Activated T-cell treated with anti-CD3 and anti-CD28 coated beads, Interleukin-2, amount 50 U/mL, for 4 hours (primary cell): ENCODE measurements at regions not wholly inside any gene's neighbourhood (a gene's known extent, or its start where the extent isn't known, plus 50 kb on each side); places are given as distances from the start of the nearest gene placed in this dataset.
A peak's percentile ranks its signal among the peaks of the same experiment; 100 is the strongest.

Experiments
- ATAC-seq, 2 donors: fragments of 200-7000 bp; cut with Tn5 transposase; one replicate each; pipeline ENCODE4 v1.10.0; 2021
- DNase-seq: peaks from one replicate; pipeline ENCODE4 v3.0.0-alpha.2; 2020
- H3K27me3 Mint-ChIP-seq: one replicate; pipeline ENCODE4 v1.8.0; 2021; ENCODE audit warnings: low read depth, mixed read lengths
- H3K36me3 Mint-ChIP-seq: one replicate; pipeline ENCODE4 v1.8.0; 2022; ENCODE audit warnings: mixed read lengths; ENCODE audit not compliant: insufficient read depth
- H3K4me1 Mint-ChIP-seq: one replicate; pipeline ENCODE4 v1.8.0; 2021; ENCODE audit warnings: low read depth, mixed read lengths
- H3K4me3 Mint-ChIP-seq: one replicate; pipeline ENCODE4 v1.8.0; 2021; ENCODE audit warnings: mild to moderate bottlenecking, moderate library complexity, mixed read lengths
- H3K9me3 Mint-ChIP-seq: one replicate; pipeline ENCODE4 v1.8.0; 2021; ENCODE audit warnings: mixed read lengths

- H3K9me3 Mint-ChIP-seq: peaks cover 6% of the 10 kb centered on the region
- no peaks in the 10 kb centered on the region for H3K4me1 Mint-ChIP-seq
- DNase-seq (no peak), ATAC-seq (no peak)
- H3K4me3 Mint-ChIP-seq: no peak overlapping the region
- H3K36me3 Mint-ChIP-seq: no peaks in the 10 kb centered on the region
- no peaks in the 10 kb centered on the region for H3K27me3 Mint-ChIP-seq
Observed at GRCh38 chr4:89380980-89381379, 73.4 kb upstream of the GPRIN3 start.

- no peaks in the 10 kb centered on the region for H3K27me3 Mint-ChIP-seq
- H3K9me3 Mint-ChIP-seq: peaks cover 6% of the 10 kb centered on the region
- H3K36me3 Mint-ChIP-seq: no peaks in the 10 kb centered on the region
- no peaks in the 10 kb centered on the region for H3K4me1 Mint-ChIP-seq
- H3K4me3 Mint-ChIP-seq: no peak overlapping the region
- ATAC-seq: no peak
- DNase-seq: no peak
Observed at GRCh38 chr4:89379511-89380044, 72.0 kb upstream of the GPRIN3 start.

GRCh38 chr4:89373394-89373793 lies 65.8 kb upstream of the GPRIN3 start:
- no peaks in the 10 kb centered on the region for H3K36me3 Mint-ChIP-seq

GRCh38 chr4:89371614-89372013 lies 64.0 kb upstream of the GPRIN3 start:
- no peak for DNase-seq
- ATAC-seq: no peak
- H3K9me3 Mint-ChIP-seq: no peaks in the 10 kb centered on the region
- H3K27me3 Mint-ChIP-seq: no peaks in the 10 kb centered on the region
- H3K36me3 Mint-ChIP-seq: no peaks in the 10 kb centered on the region
- H3K4me3 Mint-ChIP-seq: no peak overlapping the region
- no peaks in the 10 kb centered on the region for H3K4me1 Mint-ChIP-seq

More at GRCh38 chr4:89373394-89373793, 65.8 kb upstream of the GPRIN3 start:
- ATAC-seq: no peak
- no peak overlapping the region for H3K4me3 Mint-ChIP-seq
- no peaks in the 10 kb centered on the region for H3K27me3 Mint-ChIP-seq
- no peaks in the 10 kb centered on the region for H3K4me1 Mint-ChIP-seq
- DNase-seq: no peak
- no peaks in the 10 kb centered on the region for H3K9me3 Mint-ChIP-seq

- peaks cover 5% of the 10 kb centered on the region for H3K4me1 Mint-ChIP-seq
- no peaks in the 10 kb centered on the region for H3K36me3 Mint-ChIP-seq
- DNase-seq (no peak), ATAC-seq (no peak)
- no peak overlapping the region for H3K4me3 Mint-ChIP-seq
- H3K27me3 Mint-ChIP-seq: no peaks in the 10 kb centered on the region
- no peaks in the 10 kb centered on the region for H3K9me3 Mint-ChIP-seq
Observed at GRCh38 chr4:89369581-89369980, 62.0 kb upstream of the GPRIN3 start.

GRCh38 chr4:89368861-89369260 lies 61.3 kb upstream of the GPRIN3 start:
- peaks cover 5% of the 10 kb centered on the region for H3K4me1 Mint-ChIP-seq
- DNase-seq (no peak), ATAC-seq (no peak)
- peaks cover 1% of the 10 kb centered on the region for H3K27me3 Mint-ChIP-seq
- H3K4me3 Mint-ChIP-seq: no peak overlapping the region
- no peaks in the 10 kb centered on the region for H3K36me3 Mint-ChIP-seq
- H3K9me3 Mint-ChIP-seq: no peaks in the 10 kb centered on the region

GRCh38 chr4:89365776-89366175 lies 58.2 kb upstream of the GPRIN3 start:
- Mint-ChIP-seq H3K36me3 (no peaks in the 10 kb centered on the region), H3K9me3 (no peaks in the 10 kb centered on the region), H3K4me1 (peaks cover 5% of the 10 kb centered on the region), H3K27me3 (peaks cover 1% of the 10 kb centered on the region), H3K4me3 (no peak overlapping the region)
- DNase-seq: no peak
- ATAC-seq: peak; percentile 76

GRCh38 chr4:89365375-89365774 lies 57.8 kb upstream of the GPRIN3 start:
- no peak overlapping the region for H3K4me3 Mint-ChIP-seq
- peaks cover 5% of the 10 kb centered on the region for H3K4me1 Mint-ChIP-seq
- no peaks in the 10 kb centered on the region for H3K9me3 Mint-ChIP-seq
- H3K27me3 Mint-ChIP-seq: peaks cover 1% of the 10 kb centered on the region
- DNase-seq: no peak
- no peaks in the 10 kb centered on the region for H3K36me3 Mint-ChIP-seq
- no peak for ATAC-seq

- Mint-ChIP-seq H3K9me3 (no peaks in the 10 kb centered on the region), H3K27me3 (peaks cover 1% of the 10 kb centered on the region), H3K4me1 (peaks cover 5% of the 10 kb centered on the region), H3K36me3 (no peaks in the 10 kb centered on the region), H3K4me3 (no peak overlapping the region)
- ATAC-seq (no peak), DNase-seq (no peak)
Observed at GRCh38 chr4:89364541-89364940, 56.9 kb upstream of the GPRIN3 start.

- no peaks in the 10 kb centered on the region for H3K36me3 Mint-ChIP-seq
- peaks cover 5% of the 10 kb centered on the region for H3K4me1 Mint-ChIP-seq
- no peak overlapping the region for H3K4me3 Mint-ChIP-seq
- DNase-seq (no peak), ATAC-seq (no peak)
- H3K27me3 Mint-ChIP-seq: peaks cover 1% of the 10 kb centered on the region
- H3K9me3 Mint-ChIP-seq: no peaks in the 10 kb centered on the region
Observed at GRCh38 chr4:89363786-89364185, 56.2 kb upstream of the GPRIN3 start.

- no peak overlapping the region for H3K4me3 Mint-ChIP-seq
- no peak for ATAC-seq
- no peaks in the 10 kb centered on the region for H3K36me3 Mint-ChIP-seq
- no peaks in the 10 kb centered on the region for H3K4me1 Mint-ChIP-seq
- no peak for DNase-seq
- H3K9me3 Mint-ChIP-seq: no peaks in the 10 kb centered on the region
- H3K27me3 Mint-ChIP-seq: peaks cover 1% of the 10 kb centered on the region
Observed at GRCh38 chr4:89358935-89359638, 51.5 kb upstream of the GPRIN3 start.

- ATAC-seq (no peak), DNase-seq (no peak)
- H3K36me3 Mint-ChIP-seq: no peaks in the 10 kb centered on the region
- H3K9me3 Mint-ChIP-seq: no peaks in the 10 kb centered on the region
- H3K4me1 Mint-ChIP-seq: no peaks in the 10 kb centered on the region
- no peaks in the 10 kb centered on the region for H3K27me3 Mint-ChIP-seq
- H3K4me3 Mint-ChIP-seq: no peak overlapping the region
Observed at GRCh38 chr4:89357787-89358186, 50.2 kb upstream of the GPRIN3 start.
